SIG-M5 (cell line): ENCODE measurements at regions not wholly inside any gene's neighbourhood (a gene's known extent, or its start where the extent isn't known, plus 50 kb on each side); places are given as distances from the start of the nearest gene placed in this dataset.

ENCODE experiments used
- DNase-seq: peaks from one replicate; lab custom pipeline; 2025; lab: John Stamatoyannopoulos, UW

DNA sequence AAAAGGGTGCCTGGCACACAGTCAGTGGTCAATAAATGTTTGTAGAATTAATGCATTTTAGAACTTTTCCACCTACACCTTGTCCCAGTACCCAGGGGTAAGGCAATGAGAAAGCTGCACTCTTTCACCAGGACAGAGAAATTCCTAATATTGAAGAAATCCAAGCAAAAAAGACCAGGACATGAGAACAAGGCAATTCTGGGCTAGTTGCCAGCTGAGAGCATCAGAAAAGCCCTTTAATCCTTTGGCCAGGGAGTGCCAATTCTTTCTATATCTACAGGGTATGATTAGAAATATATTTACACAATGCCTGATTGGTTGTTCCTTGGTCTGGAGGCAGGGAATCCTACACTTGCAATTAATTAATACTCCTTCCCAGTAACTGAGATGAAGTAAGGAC lies 492.4 kb upstream of the NFIA start:
- no peak for DNase-seq

DNA sequence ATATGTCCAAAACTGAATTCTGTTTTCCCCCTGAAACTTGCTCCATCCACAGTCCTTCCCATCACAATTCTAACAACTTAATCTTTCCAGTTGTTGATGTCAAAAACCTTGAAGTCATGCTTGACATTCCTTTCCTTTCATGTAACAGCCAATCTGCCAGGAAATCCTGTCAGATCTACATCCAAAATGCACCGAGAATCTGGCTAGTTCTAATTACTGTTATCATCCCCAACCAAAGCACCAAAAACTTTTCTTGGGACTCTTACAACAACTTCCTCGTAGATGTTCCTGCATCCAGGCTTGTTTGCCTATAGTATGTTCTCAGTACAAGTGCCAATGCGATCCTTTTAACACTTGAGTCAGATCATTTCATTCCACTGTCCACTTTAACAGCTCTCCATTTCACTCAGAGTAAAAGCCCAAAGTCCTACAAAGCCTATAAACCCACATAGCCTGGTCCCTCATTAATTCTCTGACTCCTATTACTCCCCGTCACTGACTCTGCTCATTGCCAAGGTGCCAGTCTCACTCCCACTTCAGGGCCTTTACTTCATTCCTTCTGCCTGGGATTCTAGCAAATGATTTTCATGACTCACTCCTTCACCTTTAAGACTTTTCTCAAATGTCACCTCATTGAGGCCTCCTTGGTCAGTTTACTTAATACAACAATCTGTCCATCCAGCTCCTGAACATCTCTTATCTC lies 493.2 kb upstream of the NFIA start:
- no peak for DNase-seq

DNA sequence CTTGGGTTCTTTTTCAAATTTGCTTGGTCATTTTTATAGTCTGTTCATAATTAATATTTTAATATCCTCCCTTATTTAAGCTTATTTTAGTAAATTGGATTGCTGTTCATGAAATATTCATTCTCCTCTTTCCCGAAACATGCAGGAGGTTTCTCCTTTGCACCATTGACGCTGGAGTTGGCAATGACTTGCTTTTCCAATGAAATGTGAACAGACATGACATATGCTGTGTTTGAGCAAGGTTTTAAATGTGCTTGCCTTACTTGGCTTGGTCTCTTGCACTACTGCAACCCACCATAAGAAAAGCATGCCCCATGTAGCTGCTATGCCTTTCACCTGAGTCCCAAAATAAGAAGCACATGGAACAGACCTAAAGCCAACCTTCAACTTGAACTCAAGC lies 498.0 kb upstream of the NFIA start:
- DNase-seq: no peak

DNA sequence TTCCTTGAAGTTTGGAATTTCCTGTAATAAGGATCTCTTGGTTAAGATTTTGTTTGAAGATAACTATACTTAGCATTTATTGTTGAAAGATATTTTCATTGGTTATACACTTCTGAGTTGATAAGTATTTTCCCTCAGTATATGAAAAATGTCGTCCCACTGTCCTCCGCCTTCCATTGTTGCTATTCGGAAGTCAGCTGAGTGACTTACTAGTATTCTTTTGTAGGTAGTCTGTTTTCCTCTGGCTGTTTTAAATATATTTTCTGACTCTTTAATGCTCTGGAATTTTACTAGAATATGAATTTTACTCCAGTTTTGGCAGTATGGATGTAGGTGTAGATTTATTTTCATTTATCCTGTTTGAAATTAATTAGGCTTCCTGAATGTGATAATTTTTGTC lies 498.7 kb upstream of the NFIA start:
- DNase-seq: no peak

DNA sequence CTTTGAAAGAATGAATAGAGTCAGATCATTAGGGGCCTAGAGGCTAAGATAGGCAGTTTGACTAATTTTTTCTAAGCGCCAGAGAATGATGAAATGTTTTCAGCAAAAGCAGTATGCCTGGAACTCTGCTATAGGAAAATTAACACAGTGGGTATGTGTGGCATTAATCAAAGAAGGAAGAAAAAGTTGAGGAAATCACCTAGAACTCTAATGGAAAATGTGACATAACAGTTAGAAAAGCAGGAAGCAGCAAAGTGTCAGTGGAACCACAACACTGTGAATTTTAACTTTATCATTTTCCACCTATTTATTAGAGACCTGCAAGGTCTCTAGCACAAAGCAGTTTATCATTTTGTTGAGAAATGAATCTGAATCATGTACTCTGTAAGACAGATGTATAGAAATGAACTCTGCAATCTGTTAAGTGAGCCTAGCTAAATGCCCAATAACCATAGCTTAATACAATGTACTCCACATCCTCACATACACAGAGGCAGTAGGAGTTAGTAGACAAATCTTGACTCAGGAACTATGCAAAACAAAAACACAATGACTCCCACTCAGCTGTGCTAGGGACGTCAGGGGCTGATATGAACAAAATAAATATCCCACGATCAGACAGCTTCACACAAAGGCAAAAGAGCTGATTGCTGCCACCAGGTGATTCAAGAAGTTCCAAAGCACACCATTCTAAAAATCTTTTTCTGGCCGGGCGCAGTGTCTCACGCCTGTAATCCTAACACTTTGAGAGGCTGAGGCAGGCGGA lies 500.7 kb upstream of the NFIA start:
- DNase-seq: no peak

DNA sequence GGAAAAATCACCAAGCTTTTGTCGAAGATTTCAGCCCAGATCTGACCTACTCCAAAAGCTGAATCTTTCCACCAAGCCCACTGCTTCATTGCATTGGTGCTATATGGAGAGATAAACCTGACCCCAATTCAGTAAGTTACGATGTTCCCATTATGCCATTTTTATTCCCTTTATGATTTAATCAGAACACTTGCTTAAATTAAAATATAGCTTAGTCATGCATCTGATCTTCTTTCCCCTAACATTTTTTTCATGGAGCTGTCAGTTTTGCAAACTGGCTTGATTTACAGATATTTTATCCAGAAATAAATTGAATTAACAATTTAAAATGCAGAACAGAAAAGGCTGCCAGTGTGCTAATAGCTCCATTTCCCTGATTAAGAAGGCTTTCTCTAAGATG lies 503.5 kb upstream of the C1orf87 start:
- no peak for DNase-seq

DNA sequence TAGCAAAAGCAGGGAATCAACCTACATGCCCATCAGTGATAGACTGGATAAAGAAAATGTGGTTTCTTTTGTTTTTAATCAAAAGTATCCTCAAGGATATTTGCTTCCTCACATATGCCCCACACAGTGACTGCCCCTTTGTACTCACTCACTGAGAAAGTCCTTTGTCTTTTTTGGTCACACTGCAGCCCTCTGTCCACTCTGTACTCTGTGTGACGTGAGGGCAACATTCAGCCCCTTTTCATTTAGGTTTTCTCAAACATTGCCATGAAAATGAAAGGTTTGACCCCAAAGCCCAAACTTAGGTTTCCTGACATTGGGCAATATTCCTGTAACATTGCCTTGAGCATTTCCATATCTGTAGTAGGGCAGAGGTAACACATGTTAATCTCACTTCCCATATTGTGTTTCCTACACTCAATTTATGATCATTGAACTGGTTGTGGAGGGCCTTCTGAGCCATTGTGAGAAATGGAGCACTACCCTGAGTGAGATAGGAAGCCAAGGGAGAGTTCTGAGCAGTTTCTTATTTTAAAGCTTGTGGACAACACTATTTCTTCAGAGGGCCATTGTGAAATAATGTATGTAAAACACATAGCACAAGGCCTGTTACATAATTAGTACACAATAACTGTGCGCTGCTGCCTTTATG lies 501.9 kb upstream of the C1orf87 start:
- peak; percentile 37 for DNase-seq

DNA sequence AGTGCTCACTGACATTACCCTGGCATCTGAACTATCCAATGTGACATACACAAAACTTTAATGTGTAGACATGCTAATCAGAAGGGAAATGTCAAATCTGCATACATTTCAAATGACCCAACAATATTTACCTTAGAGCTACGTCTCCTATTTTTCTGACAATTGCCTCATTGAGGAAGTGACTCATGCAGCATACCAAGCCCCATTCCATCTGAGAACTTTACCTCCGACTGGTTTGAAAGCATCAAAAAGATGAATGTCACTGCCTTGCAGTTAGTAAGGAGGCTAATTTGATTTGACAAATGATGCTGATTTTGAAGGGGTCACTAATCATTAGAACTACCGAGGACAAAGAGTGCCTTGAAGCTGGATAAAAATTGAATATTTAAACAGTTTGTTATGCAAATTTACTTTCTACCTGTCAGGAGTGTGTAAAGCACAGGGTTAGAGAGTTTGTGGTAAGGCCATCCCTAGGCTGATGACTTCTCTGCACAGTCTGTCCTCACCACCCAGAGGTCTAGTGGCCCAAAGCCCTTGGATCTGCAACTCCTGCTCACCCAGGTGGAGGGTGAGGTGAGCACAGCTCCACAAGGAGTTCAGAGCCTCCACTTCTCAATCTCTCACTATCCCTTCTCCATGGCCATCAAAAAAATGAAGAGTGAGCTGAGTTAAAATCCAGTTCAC lies 500.3 kb upstream of the C1orf87 start:
- no peak for DNase-seq

DNA sequence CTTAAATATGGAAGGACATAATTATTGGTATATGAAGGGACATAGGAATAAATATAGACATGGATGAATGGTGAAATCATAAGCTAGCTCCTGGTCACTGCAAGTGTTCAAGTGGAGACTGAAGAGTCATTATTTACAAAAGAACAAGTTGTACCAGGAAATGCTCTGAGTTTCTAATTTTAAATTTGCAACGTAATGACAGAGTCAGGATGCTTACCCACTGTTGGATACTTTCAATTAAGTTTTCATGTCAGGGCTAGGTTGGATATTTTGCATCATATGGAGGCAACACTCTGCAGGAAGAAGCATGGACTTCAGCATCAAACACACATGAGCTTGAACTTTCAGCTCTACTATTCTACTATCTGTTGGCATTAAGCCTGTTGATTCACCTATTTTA lies 499.6 kb upstream of the C1orf87 start:
- no peak for DNase-seq

DNA sequence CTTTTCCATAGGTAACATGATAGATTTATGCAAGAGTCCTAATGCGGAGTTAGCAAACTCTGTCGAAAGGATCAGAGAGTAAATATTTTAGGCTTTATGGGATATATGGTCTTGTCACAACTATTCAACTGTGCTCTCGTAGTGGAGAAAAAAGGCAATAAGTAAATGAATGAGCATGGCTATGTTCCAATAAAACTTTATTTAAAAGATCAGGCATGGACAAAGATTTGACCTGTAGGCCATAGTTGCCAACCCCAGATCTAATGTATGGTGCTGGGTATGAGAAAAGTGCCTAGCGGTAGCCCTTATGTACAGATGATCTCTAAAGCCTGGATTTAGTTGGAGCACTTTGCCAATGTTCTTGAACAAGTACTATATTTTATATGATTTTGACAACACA lies 498.8 kb upstream of the C1orf87 start:
- DNase-seq: no peak

DNA sequence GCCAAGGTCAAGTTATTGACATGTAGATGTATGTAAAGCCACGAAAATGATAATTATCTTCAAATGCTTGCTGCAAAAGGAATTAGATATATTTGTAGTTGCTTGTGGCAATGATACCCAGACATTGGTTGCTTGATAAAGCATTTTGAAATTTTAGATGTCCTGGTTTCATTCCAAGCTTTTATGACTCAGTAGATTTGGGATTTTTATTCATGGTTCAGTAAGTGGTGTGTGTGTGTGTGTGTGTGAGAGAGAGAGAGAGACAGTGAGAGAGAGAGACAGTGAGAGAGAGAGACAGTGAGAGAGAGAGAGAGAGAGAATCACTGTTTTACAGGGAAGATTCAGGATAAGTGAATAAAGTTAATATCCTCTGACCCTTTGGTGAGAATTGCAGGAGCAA lies 498.2 kb upstream of the C1orf87 start:
- DNase-seq: no peak

DNA sequence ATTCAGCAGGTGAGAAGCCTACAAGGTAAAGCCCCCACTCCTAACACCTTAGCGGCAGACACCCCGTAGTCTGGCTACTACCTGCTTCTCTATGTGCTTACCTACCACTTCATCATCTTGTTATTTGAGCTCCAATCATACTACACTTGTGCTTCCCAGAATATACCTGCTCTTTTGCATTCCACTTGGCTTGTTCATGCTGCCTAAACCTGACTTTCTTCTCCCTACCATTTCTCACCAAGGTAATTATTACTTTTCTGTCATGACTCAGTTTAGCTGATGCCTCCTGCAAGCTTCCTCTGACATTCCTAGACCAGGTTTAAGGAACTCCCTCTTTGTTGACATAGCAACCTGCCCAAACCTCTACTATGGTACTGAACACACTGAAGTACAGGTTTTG lies 495.6 kb upstream of the C1orf87 start:
- DNase-seq: no peak

DNA sequence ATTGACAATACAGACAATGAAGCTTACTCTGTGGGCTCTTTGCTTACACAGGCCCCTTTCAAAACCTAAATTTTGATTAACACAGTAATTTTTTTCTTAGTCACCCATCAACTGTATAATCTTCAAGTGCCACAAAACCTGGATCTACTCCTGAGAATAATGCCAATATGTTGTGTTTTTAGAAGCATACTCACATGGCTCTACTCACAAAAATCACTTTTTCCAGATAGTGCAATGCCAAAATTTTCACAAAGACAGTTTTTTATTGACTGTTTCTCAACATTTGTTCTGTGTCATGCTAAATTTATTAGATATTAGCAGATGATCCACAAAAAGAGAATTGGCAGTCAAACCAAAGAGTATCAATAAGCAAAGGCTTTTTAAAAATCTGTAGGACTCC lies 493.7 kb upstream of the C1orf87 start:
- DNase-seq: no peak

DNA sequence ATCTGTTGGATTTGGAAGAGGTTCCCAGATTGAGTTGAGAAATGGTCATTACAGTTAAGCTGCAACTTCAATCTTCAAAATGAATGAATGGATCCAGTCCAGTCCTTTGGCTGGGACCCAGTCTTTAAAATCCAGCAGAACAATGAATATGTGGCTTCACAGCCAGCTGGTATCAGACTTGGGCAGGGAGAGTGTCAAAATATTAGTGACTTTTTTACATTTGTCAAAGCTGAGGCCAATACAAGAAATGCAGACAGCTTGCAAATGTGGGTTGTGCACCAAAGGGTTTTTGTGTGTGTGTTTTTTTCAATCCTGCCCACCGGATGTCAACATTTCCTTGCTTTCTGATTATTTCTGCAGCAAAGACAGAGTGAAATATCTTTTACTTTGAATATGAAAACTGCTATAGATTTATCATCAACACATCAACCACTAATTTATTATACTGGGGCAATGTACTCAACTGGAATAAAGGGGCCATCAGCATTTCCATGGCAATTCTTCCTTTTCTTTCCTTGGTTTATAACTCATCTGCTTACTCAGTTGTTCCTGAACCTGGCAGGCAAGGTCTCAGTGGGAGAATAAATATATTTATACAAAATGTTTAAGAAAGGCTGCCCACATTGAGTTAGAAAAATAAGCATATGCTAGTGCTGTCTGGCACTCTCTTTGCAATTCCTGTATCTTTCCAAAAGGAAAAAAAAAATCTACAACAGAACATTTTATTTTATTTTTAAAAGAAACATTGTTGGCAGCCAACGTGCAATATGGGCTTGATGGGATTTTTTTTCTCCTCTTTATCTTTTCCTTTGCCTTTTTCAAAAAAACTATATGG lies 491.6 kb upstream of the C1orf87 start:
- no peak for DNase-seq

DNA sequence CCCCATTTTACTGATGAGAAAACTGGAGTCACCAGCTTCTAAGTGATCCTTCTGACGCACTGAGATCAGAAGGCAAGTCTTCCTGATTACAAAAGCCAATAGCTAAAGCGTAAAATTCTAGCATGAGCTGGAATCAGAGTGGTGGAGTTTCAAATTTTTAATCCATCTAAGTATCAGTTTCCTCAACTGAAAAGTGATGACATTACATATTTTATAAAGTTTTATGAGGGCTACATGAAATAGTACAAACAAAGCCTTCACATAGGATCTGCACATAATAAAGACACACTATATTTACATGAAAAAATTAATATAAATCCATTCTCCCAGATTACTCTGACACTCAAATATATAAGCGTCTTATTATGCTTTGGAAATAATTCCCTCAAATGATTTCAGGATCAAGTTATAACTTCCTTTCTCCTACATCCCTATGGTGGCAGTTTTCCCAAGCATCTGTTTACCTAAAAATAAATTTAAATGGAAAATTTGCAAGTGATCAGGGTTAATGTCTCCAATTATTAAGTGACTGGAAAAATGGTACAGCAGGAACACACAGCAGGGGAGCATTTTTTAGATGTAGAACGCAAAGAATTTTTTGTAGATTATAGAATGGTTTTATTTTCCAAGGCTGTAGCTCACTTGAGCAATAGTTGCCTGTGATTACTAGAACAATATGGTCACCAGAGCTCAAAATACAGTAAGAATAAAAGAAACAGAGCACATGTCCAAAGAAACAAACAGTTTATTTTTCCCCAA lies 490.4 kb upstream of the C1orf87 start:
- DNase-seq: no peak

DNA sequence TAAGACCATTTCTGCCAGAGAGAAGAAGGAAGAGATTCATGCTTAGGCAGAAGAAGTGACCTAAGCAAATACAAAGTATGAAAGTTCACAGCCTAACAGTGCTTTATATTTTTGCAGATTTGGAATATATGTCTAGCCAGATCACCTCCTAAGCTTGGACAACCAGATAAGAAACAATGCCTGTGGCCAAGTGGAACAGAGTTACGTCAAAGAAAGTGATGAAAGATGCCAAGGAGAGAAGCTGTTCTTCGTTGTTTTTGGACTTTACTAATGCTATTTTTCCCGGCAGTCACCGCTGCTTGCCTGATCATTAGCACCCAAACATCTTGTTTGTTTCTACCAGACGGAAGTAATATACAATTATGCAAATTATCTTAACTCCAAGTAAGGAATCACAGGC lies 489.2 kb upstream of the C1orf87 start:
- no peak for DNase-seq

DNA sequence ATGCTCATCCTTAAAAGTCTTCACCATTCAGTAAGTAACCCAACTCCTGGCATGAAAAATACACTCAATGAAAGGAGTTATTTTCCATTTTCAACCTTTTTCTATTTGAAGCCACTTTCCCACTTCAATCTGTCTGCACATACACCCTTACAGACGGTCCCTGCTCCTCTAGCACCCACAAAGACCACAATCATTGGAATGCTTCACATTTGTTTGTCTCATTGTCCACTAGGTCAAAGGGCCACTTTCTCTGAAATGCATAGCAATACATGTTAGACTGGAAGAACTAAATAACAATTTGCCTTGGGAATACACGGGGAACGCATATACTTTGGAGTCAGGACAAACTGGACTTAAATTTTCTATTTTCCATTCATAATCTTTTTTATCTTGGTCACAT lies 487.1 kb upstream of the C1orf87 start:
- no peak for DNase-seq

DNA sequence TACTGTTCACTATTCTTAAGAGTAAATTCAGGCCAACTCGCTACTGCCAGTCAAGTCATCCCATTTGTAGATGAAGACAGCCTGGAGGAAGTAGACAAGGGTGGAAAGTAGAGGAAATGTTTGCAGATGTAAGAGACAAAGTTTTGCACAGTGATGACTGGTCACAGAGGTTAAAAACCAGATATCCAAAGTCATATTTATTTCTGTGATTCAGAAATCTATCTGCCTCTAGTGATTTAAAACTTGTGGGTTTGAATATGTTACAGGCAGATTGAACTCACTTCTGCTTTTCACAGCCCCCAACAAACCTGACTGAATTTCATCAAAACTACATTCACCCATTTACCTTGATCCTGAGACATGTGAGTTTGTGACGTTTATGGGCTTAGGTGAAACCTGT lies 484.7 kb upstream of the C1orf87 start:
- DNase-seq: no peak

DNA sequence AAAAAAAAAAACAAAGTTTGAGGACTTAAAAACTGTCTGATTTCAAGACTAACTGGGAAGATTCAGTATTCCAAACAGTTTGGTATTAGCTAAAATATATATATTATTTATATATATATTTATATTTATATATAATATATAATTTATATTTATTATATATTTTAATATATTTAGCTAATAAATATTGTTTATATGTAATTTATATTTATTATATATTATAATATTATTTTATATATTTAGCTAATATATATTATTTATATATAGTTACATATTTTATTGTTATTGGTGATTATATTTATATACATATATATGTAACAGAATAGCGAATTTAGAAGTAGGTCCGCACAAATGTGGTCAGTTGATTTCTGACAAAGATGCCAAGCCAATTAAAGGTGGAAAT lies 480.2 kb upstream of the C1orf87 start:
- no peak for DNase-seq

DNA sequence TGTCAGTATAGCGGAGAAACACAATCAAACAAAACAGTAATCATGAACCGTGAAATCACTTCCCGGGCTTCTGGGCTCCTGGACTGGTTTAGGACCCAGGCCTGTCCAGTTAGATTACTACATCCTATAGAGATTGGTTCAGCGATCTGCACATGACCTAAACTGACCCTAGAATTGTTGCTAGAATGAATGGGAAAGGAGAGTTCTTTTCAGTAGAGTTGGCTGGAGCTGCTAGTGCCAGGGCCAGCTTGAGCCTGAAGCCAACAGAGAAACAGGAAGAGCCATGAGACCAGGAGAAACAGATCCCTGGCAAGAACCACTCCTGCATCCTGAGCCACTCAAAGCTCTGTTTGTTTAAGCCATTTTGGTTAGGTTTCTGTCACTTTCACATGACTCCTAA lies 474.3 kb upstream of the C1orf87 start:
- DNase-seq: no peak
